AG04450 (cell line): ENCODE measurements at regions not wholly inside any gene's neighbourhood (a gene's known extent, or its start where the extent isn't known, plus 50 kb on each side); places are given as distances from the start of the nearest gene placed in this dataset.
"Not testable (repeated sequence)": the region's sequence is repeated elsewhere in the genome, so short reads cannot be mapped to it uniquely, and the experiment has no call there.

Experiments
- CTCF ChIA-PET: fragments of 300-600, 350-600 bp; formaldehyde crosslinking; extraction: SDS; loops from one replicate; lab custom pipeline; 2022; ENCODE audit warnings: antibody characterized with exemption, inconsistent platforms; lab: Charles Lee
- POLR2A ChIA-PET: fragments of 350-600 bp; formaldehyde crosslinking; extraction: SDS; loops from one replicate; lab custom pipeline; 2021; ENCODE audit warnings: antibody characterized with exemption, inconsistent platforms; lab: Yijun Ruan, JAX
- DNase-seq: peaks from one replicate; pipeline ENCODE4 v3.0.0-alpha.2; 2011; ENCODE audit warnings: low read depth, low spot score
- H3K27ac ChIP-seq: one replicate; pipeline ENCODE4 v1.5.1; 2012; ENCODE audit warnings: low read depth, low read length, control low read depth
- H3K27me3 ChIP-seq: one replicate; pipeline ENCODE4 v1.6.0; 2012; ENCODE audit warnings: low read length; ENCODE audit not compliant: control insufficient read depth, insufficient read depth
- H3K4me3 ChIP-seq: 2 replicates; pipeline ENCODE4 v1.5.1; 2011; ENCODE audit warnings: mild to moderate bottlenecking, low read depth, low read length, control low read depth
- H3K9me3 ChIP-seq: 2 replicates; pipeline ENCODE4 v1.5.1; 2012; ENCODE audit warnings: low read length; ENCODE audit not compliant: control insufficient read depth, insufficient read depth
- TF ChIP-seq, protein P1 (sequence below): IDR thresholded peaks from 2 replicates; pipeline ENCODE4 v1.5.1; 2011; ENCODE audit warnings: low read depth, low read length, control low read depth, inconsistent platforms

DNA sequence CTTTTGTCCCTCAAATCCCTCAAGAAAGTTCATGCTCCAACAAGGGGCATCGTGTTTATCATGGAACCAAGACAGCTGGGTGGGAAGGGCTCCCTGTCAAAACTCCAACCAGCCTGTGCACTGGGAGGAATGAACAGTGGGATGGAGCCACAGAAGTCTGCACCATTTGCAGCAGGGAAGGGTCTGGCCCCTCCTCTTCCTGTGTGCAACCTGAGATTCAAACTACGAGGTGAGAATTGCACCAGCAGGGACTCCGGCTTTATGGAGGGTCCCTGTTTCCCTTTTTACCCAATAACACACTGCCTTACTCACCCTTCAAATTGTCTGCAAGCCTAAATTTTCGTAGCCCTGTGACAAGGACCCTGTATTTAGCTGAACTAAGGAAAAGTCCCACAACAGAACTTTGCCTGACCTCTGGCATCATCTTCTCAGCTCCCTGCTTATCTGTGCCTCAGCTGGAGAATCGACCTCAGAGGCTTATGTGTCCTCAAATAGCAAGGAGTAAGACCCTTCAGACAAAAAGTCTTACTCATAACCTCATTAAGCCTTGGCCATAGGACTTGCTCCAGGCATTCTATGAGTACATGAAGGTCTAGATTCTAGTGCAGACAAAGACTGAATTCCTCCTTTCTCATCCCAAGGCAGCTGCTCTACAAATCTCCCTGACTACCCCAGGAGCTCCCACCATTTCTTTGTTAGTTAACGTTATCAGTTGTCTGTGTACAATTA is 178.3 kb upstream of the SERPINE2 start:
- ChIA-PET CTCF (no interaction called here), POLR2A (no interaction called here)
- no peak for DNase-seq
- Histone ChIP-seq H3K27ac (no peak overlapping the region), H3K9me3 (peaks cover 16% of the 10 kb centered on the region; the same call in 1 of the 2 replicates), H3K4me3 (no peak overlapping the region), H3K27me3 (no peaks in the 10 kb centered on the region)
- TF ChIP-seq, protein P1, sequence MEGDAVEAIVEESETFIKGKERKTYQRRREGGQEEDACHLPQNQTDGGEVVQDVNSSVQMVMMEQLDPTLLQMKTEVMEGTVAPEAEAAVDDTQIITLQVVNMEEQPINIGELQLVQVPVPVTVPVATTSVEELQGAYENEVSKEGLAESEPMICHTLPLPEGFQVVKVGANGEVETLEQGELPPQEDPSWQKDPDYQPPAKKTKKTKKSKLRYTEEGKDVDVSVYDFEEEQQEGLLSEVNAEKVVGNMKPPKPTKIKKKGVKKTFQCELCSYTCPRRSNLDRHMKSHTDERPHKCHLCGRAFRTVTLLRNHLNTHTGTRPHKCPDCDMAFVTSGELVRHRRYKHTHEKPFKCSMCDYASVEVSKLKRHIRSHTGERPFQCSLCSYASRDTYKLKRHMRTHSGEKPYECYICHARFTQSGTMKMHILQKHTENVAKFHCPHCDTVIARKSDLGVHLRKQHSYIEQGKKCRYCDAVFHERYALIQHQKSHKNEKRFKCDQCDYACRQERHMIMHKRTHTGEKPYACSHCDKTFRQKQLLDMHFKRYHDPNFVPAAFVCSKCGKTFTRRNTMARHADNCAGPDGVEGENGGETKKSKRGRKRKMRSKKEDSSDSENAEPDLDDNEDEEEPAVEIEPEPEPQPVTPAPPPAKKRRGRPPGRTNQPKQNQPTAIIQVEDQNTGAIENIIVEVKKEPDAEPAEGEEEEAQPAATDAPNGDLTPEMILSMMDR = no peak

DNA sequence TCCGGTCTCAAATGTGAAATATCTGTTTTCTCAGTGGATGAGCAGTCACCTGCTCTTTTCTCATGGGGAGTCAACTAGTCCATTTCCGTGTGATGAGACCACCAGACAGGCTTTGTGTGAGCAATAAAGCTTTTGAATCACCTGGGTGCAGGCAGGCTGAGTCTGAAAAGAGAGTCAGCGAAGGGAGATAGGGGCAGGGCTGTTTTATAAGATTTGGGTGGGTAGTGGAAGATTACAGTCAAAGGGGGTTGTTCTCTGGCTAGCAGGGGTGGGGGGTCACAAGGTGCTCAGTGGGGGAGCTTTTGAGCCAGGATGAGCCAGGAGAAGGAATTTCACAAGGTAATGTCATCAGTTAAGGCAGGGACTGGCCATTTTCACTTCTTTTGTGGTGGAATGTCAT is 176.5 kb upstream of the SERPINE2 start:
- CTCF ChIA-PET, DNase-seq, H3K4me3 ChIP-seq, H3K27ac ChIP-seq, H3K27me3 ChIP-seq, POLR2A ChIA-PET: not testable (repeated sequence)
- peaks cover 16% of the 10 kb centered on the region; the same call in 1 of the 2 replicates for H3K9me3 ChIP-seq

DNA sequence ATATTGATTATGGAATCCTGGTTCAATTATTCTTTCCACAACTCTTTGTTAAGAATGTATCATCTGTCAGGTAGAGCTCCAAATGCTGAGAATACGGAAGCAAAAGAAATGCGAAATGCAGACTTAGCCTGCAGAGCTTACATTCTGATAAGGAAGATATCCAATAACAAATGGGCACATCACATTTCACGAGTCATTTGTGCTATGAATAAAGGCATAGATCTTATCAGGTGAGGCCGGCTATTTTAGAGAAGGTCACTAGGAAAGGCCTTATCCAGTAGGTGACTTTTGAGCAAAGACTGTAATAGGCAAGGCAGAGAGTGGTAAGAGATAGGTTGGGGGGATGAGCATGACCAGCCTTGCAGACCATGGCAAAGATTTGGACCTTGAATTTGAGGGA is 174.3 kb upstream of the SERPINE2 start:
- ChIA-PET CTCF (no interaction called here), POLR2A (no interaction called here)
- no peaks in the 10 kb centered on the region for H3K27me3 ChIP-seq
- no peak overlapping the region for H3K27ac ChIP-seq
- peaks cover 13% of the 10 kb centered on the region; the same call in 1 of the 2 replicates for H3K9me3 ChIP-seq
- TF ChIP-seq, protein P1 = no peak
- H3K4me3 ChIP-seq = no peak overlapping the region
- DNase-seq = no peak

DNA sequence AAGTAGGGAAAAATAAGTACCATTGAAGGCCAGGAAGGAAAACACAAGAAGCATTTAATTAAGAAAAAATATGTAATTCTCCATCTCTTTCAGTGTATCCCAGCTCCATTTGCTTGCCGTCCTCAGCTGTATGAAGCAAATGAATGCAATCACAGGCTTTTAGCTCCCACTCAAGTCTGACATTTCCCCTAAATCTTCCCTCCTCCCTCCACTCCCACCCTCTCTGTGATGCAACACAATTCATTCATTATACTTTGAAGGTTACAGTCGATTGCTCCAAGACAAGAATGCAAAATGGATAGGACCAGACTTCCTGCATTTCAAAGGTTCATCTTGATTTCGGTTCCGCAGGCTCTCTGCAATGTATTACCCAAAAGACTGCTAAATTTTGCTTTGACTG is 172.7 kb upstream of the SERPINE2 start:
- CTCF ChIA-PET = no interaction called here

DNA sequence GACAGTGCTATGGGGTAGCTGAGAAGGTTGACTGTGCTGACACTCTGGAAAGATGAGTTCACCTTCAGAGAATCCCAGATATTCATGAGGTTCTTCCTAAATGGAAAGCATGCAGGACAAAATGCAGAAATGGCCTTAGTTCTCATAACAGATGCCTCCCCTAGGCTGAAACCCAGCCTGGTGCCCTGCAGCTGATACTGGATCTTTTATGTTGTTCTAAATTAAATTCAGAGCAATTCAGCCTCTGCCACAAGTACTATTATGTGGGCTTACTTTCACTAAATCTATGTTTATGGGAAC is 172.0 kb upstream of the SERPINE2 start:
- POLR2A ChIA-PET = no interaction called here
- Histone ChIP-seq H3K27ac (no peak overlapping the region), H3K4me3 (no peak overlapping the region), H3K27me3 (peaks cover 1% of the 10 kb centered on the region), H3K9me3 (no peaks in the 10 kb centered on the region)
- TF ChIP-seq, protein P1 = no peak
- CTCF ChIA-PET = no interaction called here
- DNase-seq = no peak

More for the DNA sequence above, 172.7 kb upstream of the SERPINE2 start:
- Histone ChIP-seq H3K27ac (no peak overlapping the region), H3K27me3 (no peaks in the 10 kb centered on the region), H3K9me3 (peaks cover under 1% of the 10 kb centered on the region; the same call in 1 of the 2 replicates), H3K4me3 (no peak overlapping the region)
- TF ChIP-seq, protein P1 = no peak
- POLR2A ChIA-PET = no interaction called here
- no peak for DNase-seq
